ENCODE measurements at regions not wholly inside any gene's neighbourhood (a gene's known extent, or its start where the extent isn't known, plus 50 kb on each side); places are given as distances from the start of the nearest gene placed in this dataset.

GRCh38 chr4:123505095-123506010 lies 108.8 kb downstream of the SPRY1 start:
- no peak for TF ChIP-seq CTCF (IDR thresholded peaks at IDR 0.05)
- TF ChIP-seq POLR2AphosphoS5 (IDR thresholded peaks at IDR 0.05) = no peak
- TF ChIP-seq POLR2A (IDR thresholded peaks at IDR 0.05) = no peak

Measured in suprapubic skin (tissue), 4 donors.